ENCODE measurements at regions not wholly inside any gene's neighbourhood (a gene's known extent, or its start where the extent isn't known, plus 50 kb on each side); places are given as distances from the start of the nearest gene placed in this dataset.

DNA sequence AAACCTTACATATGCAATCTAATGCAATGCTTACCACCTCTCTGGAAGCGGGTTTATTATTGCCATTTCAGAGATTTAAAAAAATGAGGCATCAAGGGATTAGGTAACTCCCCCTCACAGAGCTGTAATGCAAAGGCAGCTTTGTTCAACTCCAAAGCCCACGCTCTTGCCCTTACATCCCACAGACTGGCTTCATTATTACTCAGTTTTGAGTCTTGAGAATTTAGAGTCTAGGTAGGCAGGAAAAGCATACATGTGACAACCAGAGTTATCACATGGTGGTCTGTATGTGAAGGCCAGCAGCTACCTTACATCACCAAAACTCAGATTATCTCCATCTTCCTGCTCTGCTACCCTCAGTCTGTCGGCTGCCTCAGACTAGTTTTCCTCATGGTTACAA lies 326.9 kb downstream of the UACA start:
- TF ChIP-seq SIN3A (IDR thresholded peaks at IDR 0.05; ENCODE audit: borderline replicate concordance, insufficient read depth, low read length): no peak
- no peak for TF ChIP-seq POLR2AphosphoS5 (IDR thresholded peaks at IDR 0.05; ENCODE audit: low read depth, low read length)
- TF ChIP-seq REST (IDR thresholded peaks at IDR 0.05; ENCODE audit: insufficient read depth in 1 of 2, low read depth in 2 of 2, low read length in 2 of 2): no peak
